ENCODE measurements at regions not wholly inside any gene's neighbourhood (a gene's known extent, or its start where the extent isn't known, plus 50 kb on each side); places are given as distances from the start of the nearest gene placed in this dataset.
"Not testable (repeated sequence)": the region's sequence is repeated elsewhere in the genome, so short reads cannot be mapped to it uniquely, and the experiment has no call there.

DNA sequence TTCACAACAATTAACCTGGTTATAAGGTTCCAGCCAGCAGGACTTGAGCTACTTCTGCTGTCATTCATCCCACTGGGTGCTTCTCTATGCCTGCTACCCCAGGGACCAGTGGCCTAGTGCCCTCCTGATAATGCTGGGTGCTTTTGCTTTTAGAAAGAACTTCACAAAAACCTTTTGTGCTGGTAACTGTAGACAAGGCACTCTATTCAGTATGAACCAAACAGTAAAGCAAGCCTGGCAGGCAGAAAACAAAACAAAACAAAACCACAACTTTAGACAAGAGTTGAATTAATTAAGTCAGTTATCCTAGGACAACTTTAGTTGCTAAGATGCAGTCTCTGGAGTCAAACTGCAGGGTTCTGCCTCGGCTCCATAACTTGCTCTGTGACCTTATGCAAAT is 61.9 kb upstream of the ADGRL2 start:
- DNase-seq: no peak

DNA sequence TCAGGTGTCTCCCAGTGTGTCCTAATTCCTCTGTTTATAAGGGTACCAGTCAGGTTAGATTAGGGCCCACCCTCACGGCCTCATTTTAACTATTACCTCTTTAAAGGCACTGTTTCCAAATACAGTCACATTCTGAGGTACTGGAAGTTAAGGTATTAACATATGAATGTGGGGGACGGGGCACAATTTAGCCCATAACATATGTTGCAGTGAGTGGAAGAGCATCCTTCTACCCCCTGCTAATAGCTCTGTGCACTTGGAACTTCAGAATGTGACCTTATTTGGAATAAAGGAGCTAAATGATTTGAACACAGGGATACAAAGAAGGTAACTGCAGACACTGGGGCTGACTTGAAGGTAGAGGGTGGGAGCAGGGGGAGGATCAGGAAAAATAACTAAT is 67.3 kb upstream of the ADGRL2 start:
- no peak for DNase-seq

DNA sequence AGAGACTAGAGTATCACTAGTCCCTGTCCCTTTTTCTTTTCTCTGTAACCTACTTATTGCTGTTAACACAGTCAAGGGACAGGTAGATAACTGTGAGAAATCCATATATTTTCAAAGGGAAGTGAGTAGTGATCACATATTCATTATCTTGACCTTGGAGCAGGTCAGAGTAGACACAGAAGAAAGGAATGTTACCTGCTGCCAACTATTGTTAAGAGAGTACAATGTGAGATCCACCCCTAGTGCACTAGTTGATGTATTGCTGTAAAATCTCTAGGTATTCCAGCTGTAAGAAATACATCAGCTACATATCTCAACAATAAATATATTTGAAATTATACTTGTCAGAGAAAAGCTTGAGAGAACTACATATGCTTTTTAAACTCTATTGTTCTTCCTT is 68.7 kb upstream of the ADGRL2 start:
- DNase-seq: no peak

DNA sequence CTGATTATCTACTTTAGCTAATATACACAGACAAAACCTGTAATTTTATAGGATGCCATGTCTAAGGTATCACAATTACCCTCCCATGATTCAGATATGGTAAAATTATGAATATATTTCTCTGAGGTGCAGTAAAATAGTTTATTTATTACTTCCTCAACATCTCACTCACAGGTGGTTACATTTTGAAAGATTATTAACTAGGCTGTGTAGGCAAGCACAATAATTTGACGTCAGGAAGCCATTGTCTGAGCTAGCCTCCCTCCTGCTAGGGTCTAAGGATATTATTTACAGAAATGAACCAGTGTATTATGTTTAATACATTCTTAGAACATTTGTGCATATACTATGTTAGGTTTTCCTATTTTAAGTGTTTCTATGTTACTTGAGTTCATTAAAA is 69.9 kb upstream of the ADGRL2 start:
- DNase-seq: no peak

DNA sequence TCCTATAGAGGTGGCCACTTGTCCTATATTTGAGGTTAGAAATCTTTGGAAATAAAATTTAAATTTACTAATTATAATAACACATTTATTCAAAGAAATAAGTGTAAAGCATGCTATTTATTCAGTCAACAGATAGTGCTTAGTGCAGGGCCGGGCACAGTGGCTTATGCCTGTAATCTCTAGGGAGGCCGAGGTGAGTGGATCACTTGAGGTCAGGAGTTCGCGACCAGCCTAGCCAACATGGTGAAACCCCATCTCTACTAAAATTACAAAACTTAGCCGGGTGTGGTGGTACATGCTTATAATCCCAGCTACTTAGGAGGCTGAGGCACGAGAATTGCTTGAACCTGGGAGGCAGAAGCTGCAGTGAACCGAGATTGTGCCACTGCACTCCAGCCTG is 70.4 kb upstream of the ADGRL2 start:
- DNase-seq: not testable (repeated sequence)

DNA sequence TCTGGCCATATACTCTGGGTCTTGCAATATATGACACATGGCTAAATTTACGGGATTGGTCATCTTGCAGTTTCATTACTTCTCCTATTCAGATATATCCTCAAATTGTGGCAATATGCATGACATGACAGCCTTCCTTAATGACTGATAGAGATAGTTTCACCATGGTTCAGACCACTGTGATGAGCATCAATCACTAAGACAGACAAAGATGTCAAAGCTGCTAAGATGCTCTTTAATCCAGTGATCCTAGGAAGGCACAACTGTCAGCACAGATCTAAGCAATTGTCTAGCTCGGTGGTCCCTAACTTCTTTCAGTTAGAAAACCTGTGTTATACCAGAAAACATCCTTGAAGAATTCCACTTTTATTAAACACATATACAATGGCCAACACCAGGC is 70.9 kb upstream of the ADGRL2 start:
- no peak for DNase-seq

DNA sequence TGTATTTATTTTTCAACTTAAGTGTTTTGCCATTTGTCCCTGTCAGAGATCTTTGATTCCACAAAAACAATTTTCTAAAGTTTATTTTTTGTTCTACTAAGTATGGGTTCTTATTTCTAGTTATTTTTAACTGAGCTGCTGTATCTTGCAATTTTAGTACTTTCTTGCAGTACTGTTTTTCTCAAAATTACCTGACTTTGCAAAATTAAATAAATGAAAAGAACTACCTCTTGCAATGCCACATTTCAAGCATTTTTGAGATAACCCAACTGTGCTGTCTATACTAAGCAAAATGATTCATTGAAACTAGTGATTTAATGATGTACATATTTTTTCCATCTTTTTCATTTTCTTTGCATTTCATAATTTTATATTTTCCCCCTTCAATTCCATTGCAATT is 71.5 kb upstream of the ADGRL2 start:
- no peak for DNase-seq

DNA sequence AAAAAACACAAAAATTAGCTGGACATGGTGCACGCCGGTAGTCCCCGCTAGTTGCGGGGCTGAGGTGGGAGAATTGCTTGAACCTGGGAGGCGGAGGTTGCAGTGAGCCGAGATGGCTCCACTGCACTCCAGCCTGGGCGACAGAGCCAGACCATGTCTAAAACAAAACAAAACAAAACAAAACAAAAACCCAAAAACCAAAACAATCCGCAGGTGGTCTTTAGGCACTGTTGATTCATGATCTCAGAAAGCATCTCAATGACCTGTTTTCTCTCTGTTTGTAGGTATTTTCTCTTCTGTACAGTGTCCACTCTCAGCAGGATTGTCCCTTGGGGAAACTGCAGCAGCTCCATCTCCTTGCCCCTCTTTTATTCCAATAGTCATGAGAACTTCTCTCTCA is 74.9 kb upstream of the ADGRL2 start:
- DNase-seq: no peak

DNA sequence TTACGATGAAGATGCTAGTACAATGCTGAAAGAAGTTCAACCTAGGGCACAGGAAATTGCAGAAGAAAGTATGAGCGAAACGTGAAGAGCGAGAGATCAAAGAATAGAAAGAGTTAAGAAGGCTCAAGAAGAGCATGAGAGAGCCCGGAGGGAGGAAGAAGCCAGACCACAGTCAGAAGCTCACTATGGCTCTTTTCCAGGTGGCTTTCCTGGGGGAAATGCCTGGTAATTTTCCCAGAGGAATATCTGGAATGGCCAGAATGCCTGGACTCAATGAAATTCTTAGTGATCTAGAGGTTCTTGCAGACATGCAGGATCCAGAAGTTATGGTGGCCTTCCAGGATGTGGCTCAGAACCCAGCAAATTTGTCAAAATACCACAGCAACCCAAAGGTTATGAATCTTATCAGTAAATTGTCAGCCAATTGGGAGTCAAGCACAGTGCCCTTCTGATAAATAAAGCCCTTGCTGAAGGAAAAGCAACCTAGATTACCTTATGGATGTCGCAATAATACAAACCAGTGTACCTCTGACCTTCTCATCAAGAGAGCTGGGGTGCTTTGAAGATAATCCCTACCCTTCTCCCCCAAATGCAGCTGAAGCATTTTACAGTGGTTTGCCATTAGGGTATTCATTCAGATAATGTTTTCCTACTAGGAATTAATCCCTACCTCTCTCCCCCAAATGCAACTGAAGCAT is 78.0 kb upstream of the ADGRL2 start:
- DNase-seq: not testable (repeated sequence)

DNA sequence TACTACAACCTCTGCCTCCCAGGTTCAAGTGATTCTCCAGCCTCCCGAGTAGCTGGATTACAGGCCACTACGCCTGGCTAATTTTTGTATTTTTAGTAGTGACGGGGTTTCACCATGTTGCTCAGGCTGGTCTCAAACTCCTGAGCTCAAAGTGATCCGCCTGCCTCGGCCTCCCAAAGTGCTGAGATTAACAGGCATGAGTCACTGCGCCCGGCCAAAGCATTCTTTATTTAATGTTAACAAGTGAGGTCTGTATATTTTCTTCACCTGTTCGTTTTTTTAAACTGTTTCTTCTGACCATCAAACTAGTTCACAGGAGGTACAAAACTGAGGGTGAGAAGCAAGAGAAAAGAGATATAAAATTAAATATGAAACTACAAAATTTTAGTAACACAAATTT is 80.5 kb upstream of the ADGRL2 start:
- not testable (repeated sequence) for DNase-seq

DNA sequence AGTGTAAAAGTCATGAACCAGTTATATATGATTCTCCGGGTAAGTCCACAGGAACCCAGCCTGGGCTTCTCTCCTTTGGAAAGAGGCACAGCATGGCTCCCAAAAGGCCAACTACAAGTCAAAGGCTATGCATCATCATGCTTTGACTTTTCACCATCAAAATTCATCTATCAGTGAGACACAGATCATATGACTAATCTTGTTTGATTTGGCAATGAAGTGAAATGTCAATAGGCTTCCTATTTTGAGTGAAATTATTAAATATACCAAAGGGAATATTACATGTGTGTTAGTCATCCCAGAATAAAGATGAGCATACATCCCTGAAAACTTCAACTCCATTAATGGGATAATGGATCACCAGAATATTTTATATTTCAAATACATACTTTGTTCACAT is 83.5 kb upstream of the ADGRL2 start:
- DNase-seq: no peak

DNA sequence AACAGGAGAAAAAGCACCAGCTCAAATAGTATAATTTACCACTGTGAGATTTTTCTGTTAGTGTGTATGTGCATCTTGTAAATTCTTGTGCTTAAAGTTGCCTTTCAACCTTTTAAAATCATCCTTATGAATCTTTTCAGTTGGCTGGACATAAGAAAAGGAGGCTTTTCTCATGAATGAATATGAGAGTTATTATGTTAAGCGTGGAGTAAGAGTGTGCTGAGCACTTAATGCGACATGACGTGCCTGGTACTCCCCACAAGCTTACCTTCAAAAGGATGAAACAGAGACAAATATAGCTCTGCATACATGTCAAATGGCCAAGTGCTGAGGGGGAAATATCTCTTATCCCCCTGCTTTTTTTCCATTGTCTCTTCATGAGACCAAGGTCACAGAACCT is 85.3 kb upstream of the ADGRL2 start:
- no peak for DNase-seq

DNA sequence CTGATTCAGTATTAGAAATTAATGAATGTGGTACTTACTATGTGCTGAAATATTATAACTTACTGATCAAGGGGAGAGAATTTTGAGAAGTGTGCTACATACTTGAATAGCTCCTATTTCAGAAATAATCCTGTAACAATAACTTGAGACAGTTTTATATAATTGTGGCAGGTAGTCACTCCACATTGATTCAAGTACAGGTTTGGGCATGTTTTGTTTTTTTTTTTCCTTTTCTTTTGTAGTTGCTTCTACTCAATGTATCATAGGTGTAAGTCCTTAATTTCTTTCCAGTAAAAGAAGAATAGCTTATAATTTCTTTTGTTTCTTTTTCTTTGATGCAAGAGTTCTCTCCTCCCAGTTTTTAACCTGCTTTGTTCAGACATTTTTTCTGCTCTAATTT is 86.1 kb upstream of the ADGRL2 start:
- no peak for DNase-seq

DNA sequence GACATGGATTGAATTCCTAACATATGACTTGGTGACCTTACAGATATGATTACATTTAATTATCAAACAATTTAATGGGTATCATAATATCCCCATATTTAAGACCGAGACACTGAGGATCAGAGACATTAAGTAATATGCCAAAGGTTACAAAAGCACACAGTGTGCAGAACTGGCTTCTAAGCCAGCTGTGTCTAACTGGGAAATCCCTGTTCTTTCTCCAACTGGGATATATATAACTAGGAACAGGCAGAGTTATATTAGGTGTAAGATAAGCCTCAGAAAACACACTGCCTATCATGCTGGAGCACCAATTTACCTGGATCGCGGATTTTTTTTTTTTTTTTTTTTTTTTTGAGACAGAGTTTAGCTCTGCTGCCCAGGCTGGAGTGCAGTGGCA is 88.3 kb upstream of the ADGRL2 start:
- no peak for DNase-seq

DNA sequence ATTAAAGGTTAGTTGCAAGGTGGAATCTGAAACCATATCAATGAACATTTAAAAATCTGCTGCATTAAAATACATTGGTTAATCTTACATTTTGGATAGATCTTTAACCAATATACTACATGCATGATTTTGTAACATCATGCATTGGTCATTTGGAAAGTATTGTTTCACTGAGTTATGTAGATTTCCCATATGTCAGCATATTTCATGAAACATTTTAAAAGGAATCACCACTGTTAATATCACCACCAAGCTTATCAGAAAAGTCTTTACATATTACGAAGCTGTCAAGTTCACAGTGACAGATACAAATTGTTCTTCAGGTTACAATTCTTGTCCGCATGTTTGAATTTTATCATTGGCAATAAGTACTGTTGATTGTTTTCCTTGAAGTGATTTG is 89.9 kb upstream of the ADGRL2 start:
- DNase-seq: no peak

DNA sequence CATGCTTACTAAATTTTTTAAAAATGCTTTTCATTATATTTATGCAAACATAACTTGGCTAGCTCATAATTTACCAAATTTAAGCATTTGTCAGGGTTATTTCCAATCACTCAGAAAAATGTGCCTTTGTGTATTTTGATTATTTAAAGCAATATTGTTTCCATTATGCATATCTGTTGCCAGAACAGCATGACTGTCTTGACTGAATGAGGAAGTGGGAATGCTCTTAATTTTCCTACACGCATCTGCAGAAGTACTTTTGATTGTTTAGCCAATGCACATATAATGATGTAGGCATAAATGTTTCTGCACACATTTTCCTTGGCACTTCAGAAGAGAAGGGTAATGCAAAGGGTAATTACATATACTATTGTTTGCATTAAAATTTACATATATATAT is 92.5 kb upstream of the ADGRL2 start:
- no peak for DNase-seq

DNA sequence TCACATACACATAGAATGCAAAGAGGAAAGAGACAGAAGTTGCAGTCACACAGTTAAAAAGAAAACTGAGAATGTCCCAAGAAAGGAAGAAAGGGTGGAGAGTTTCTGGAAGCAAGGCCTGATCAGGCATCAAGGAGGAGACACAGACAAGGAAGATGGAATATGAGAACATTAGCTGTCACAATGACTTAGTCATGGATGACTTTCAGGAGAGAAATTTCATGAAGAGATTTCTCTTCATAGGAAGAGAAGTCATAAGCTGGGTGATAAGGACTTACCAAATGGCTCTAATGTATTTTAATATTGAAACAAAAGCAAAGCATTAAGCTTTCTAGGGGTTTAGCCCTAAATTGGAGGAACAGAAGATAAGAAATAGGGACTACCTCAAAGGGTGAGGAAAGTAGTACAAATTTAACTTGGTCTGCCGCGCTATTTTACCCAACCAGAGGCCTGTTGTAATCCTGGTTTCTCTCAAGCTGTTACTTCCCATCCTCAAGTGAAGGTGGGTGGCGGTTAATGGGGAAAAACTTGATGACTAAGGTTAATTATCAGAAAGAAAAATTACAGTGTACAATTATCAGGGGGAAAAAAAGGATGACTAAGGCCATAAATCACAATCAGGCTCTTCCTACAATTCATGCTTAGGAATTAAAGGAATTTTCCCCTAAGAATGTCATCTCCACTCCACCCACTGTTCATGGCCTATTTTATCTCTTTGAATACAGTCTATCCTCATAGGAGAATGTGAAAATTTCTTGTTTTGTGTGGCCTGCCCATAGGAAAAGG is 93.9 kb upstream of the ADGRL2 start:
- DNase-seq: no peak

DNA sequence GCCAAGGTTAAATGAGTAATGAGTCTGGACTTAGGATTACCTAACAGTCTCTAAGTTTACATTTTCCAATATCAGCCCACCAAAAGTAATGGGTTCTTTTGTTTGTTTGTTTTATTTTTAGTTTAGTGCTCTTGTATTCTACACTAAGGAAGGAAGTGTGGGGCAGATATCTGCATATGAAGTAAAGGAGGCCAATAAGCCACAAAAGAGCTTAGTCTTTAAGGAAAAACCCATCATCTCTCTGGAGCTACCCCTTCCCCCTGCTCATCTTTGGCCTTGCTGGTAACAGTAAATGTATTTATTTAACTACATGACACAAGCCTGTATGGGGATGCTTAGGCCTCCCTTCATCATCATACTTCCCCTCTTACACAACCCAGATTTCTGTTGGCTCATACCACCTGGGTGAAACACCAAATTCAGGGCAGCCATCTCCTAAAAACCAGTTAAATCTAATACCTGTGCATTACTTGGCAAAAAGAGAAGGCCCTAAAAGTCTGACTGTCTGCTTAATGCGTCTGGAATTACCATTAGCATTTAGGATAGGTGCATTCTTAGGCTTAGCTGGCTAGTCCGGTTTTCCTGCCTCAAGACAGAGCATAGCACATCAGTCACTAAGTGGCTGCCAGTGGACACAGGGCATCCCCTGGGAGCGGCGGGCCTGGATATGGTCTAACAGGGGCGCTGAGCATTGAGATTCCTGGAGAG is 96.8 kb upstream of the ADGRL2 start:
- DNase-seq: no peak

DNA sequence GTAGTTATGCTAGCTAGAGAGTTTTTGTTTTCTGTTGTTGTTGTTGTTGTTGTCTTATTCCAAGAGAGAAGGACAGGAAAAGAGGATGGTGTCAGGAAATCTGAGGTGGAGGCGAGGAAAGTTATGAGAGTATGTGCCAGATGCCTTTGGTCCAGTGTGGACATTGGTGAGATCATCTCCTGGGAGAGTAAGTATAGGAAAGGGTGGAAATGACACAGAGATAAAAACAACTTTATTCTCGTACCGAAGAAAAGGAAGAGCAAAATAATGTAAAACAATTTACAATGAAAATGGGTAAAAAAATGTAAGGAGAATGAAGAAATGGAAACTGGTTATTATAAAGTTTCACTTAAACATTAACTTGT is 97.4 kb upstream of the ADGRL2 start:
- no peak for DNase-seq

DNA sequence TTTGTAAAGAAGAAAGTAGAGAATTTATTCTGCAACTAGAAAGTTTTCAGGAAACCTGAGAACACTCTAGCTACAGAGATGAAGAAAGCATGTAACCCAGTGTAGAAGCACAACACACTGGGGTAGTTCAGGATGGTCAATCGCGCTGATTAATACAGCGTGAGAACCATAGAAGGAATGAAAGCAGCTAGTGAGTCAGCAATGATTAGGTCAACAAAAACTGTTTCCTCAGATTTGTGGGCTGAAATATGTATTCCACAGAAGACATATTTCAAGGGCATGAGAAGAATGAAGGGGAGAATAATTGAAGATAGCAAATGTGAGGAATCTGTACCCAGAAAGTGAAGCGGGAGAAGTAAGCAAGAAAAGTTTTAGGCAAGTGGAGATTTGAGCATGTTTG is 97.8 kb upstream of the ADGRL2 start:
- no peak for DNase-seq

DNA sequence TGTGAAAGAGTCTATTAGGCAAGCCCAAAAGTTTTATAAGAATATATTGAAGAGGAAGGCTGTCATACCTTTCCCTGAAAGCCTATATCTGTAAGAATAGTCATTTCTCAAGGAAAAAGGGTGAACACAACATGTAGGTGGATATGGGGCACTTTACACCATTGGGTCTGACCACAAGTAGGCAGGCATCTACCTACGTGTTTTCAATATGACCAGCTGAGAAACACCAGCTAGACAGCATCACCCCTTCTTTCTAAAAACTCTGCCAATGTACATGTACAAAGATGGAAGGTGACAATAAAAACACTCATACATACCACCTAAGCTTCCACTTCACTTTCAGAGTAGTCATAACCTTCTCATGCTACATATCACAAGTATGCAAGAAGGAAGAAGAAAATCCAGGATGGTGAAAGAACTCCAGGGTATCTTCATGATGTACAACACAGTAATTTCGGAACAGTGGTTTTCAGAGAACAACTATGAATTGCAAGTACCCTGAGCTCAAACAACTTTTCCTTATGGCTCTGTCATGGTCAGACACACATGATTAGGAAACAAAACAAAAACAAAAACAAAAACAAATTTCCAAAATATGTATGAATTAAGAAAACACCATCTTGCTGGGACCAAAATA is 98.5 kb upstream of the ADGRL2 start:
- DNase-seq: no peak

DNA sequence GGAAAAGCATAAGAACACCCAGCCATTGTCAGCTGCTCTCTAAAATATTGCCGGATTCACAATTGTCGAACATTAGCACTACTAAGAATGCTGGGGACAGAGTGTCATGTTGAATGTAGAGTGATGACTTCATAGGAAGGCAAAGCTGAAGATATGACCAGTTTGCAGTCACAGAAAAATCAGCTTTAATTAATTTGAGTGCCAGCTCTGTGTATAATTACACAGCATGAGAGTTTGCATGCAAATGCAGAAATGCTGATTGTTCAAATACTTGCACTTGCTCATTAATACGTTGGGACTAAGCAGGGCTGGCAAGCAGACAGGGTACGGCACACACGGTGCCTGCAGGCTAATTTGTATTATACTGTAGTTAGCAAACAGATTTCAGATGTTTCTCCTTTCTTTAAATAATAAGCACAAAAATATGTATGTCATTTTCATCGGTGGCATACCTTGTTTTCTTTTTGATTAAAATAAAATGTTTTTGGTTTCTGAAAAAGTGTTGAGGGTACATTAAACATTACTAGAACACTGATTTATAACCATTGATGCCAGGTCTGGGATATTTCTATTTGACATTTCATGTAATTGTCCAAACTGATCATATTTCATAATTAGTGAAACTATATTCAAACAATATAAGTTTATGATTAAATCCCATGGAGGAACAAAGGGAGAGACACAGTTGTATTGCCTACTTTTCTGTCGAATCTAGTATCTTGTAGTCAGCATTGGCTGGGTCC is 99.8 kb upstream of the ADGRL2 start:
- no peak for DNase-seq

DNA sequence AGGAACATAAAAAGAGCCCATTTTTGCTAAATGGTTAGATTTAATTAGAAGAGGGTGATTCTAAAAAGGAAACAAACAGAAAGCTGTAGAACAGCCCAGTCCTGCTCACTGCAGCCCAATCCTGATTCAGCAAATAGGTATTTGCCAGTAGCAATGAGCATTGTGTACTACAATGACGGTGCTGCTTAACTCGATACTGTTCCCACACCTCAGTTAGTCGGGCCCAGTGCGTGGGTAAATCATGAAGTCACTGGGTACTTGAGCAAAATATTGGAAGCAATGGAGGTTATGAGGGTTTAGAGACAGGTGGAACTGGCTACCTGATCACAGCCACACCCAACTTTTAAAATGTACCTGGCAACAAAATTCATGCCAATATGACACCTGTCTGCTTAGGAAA is 101.5 kb upstream of the ADGRL2 start:
- DNase-seq: no peak

Measured in NCI-H345 (cell line).